OCI-LY3 (cell line): ENCODE measurements at regions not wholly inside any gene's neighbourhood (a gene's known extent, or its start where the extent isn't known, plus 50 kb on each side); places are given as distances from the start of the nearest gene placed in this dataset.

Experiments
- EZH2phosphoT487 ChIP-seq: fragments of 200-600 bp; shearing (Covaris generic); IDR thresholded peaks from 2 replicates; pipeline ENCODE4 v1.6.1; 2018; ENCODE audit warnings: antibody characterized with exemption, mixed run types, low read depth
- TF ChIP-seq, protein P1 (sequence below): fragments of 200-600, 300-600 bp; sonication (generic); IDR thresholded peaks from 2 replicates; pipeline ENCODE4 v1.5.1; 2014; ENCODE audit warnings: antibody characterized with exemption, low read length, low read depth

DNA sequence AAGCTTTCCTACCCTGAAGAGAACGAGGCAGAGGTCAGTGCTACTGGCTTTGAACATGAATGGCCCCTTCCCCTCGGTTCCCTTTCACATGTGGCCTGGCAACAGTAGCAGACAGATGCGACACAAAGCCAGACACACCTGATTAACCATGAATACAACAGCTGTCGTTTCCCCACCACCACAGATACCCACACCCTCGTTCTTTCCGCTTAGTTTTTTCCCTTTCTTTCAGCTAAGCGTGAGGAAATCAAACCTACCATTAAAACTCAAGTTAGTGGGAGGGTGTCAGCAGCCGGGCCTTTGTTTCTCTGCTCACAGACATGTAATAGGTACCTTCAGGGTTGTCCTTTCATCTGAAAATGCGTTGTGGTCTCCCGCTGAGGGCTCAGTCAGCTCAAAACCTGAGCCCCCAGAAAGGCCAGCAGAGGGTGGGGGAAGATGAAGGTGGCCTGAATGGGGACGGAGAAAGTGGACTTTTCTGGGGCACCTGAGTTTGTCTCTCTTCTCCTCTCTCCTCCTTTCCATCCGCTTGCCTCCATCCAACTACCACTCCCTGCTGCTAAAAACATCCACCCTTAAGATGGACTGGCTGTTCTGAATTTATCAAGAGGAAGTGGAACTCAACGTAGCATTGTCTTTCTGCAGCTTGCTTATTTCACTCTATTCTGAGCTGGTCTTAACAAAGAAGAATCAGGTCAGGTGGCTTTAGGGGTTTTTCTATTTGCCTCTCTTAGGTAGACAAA, 516.6 kb upstream of the JARID2 start:
- TF ChIP-seq, protein P1, sequence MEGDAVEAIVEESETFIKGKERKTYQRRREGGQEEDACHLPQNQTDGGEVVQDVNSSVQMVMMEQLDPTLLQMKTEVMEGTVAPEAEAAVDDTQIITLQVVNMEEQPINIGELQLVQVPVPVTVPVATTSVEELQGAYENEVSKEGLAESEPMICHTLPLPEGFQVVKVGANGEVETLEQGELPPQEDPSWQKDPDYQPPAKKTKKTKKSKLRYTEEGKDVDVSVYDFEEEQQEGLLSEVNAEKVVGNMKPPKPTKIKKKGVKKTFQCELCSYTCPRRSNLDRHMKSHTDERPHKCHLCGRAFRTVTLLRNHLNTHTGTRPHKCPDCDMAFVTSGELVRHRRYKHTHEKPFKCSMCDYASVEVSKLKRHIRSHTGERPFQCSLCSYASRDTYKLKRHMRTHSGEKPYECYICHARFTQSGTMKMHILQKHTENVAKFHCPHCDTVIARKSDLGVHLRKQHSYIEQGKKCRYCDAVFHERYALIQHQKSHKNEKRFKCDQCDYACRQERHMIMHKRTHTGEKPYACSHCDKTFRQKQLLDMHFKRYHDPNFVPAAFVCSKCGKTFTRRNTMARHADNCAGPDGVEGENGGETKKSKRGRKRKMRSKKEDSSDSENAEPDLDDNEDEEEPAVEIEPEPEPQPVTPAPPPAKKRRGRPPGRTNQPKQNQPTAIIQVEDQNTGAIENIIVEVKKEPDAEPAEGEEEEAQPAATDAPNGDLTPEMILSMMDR, result no peak
- TF ChIP-seq EZH2phosphoT487, result no peak
